NCI-H748 (cell line): ENCODE measurements at regions not wholly inside any gene's neighbourhood (a gene's known extent, or its start where the extent isn't known, plus 50 kb on each side); places are given as distances from the start of the nearest gene placed in this dataset.
"Not testable (repeated sequence)": the region's sequence is repeated elsewhere in the genome, so short reads cannot be mapped to it uniquely, and the experiment has no call there.

Source experiments
- DNase-seq: peaks from one replicate; lab custom pipeline; 2025; ENCODE audit not compliant: unreplicated experiment; lab: John Stamatoyannopoulos, UW

DNA sequence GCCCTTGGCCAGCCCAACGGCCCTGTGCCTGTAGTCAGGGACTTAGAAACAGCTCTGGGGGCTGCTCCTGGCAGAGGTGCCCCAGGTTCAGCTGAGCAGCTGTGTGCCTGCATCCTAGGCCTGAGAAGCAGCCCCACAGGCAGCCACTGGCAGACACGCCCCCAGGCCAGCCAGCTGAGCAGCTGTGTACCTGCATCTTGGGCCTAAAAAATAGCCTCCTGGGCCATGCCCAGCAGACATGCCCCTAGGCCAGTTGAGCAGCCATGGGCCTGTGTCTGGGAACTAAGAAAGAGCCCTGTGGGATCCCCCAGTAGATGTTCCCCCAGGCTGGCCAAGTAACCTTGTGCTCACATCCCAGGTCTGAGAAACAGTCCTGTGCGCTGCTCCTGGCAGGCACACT, 64.0 kb downstream of the TBR1 start:
- no peak for DNase-seq

DNA sequence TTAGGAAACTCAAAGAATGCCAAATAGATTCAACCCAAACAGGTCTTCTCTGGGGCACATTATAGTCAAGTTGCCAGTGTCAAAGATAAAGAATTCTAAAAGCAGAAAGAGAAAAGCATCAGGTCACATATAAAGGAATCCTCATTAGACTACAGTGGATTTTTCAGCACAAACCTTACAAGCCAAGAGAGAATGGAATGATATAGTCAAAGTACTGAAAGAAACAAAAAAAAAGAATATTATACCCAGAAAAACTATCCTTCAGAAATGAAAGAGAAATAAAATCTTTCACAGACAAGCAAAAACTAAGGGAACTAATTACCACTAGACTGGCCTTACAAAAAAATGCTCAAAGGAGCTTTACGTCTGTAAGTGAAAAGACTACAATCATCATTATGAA, 65.5 kb downstream of the TBR1 start:
- DNase-seq = no peak

DNA sequence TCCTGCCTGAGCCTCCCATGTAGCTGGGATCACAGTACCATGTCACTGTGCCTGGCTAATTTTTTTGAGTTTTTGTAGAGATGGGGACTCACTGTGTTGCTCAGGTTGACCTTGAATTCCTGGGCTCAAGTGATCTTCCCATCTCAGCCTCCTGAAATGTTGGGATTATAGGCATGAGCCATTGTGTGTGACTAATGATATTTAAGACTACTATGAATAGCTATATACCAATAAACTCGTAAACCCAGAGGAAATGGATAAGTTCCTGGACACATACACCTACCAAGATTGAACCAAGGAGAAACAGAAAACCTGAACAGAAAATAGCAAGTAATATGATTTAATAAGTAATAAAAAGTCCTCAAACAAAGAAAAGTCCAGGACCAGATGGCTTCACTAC, 68.0 kb downstream of the TBR1 start:
- no peak for DNase-seq

DNA sequence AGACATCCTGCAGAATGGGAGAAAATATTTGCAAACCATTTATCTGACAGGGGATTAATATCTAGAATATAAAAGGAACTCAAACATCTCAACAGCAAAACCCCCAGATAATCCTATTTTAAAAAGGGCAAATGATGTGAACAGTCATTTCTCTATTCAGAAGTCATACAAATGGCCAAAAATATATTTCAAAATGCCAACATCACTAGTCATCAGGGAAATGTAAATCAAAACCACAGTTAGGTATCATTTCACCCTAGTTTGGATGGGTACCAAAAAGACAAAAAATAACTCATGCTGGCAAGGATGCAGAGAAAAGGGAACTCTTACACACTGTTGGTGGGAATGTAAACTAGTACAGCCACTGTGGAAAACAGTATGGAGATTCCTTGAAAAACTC, 70.0 kb downstream of the TBR1 start:
- DNase-seq = no peak

DNA sequence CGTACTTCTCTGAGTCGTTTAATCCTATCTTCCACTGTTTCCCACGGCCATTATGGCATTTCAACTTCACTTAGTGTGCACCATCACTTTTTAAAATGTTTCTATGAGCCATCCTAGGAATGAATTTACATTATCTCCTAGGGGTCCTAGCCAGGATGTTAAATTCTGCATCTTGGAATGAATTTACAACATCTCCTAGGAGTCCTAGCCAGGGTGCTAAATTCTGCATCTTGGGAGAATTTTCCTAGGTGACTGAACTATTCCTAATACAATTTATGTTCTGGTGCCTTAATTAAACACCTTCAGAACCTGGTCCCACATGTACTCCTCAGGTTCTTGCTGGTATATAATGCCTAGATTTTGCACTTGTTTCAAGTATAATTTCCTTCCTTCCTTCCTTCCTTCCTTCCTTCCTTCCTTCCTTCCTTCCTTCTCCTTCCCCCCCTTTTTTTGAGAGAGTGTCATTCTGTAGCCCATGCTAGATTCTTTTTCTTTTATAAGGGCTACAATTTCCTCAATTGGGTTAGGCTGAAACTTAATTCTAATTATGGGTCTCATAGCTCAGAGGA, 72.1 kb downstream of the TBR1 start:
- no peak for DNase-seq

DNA sequence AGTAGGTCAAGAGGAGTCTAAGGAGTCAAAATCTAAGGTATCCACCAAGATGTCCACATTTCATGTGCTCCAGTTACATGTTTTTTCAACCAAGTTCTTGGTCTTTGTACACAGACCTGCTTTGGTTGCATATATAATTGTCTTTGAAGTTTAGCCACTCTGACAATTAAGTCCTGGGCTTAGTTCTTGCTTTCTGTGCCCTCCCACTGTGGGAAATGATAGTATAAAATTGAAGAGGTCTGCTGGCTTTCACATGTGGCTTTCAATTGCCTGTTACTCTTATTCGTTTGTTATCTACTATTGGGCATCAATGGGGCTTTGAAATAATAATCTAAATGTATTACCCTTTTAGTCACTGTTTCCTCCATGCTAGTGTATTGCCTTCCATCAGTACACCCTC, 72.8 kb downstream of the TBR1 start:
- no peak for DNase-seq

DNA sequence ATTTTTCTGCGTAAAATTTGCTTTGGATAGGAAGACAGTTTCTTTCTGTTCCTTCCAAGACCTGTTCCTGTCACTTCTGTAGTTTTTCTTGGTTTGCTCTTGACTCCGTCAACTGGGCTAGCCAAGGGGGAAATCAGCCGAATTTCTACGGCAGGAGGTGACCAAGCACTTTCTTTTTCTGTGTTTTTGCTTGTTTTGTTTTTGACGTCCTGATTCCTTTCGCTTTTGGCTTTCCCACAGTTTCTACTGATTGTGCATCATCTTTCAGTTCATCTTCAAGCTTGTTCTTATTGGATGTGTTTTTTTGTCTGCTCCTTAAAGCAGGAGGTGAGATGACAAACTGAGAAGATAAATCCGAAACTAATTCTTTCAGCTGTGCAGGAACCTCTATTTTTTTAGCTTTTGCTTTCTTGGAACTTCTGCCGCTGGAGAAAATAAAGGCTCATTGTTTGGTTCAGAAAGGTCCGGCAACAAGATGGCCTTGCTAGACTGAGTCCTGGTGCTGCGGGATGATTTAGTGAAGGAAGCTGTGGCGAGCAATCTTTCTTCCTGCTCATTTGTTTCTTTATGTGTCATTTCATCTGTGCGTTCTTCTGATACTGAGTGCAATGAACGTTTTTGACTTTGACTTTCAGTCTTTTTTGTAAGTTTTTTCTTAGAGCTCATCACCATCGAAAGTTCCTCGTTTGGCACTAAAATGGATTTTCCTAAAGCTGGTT, 85.0 kb downstream of the TBR1 start:
- DNase-seq = not testable (repeated sequence)

DNA sequence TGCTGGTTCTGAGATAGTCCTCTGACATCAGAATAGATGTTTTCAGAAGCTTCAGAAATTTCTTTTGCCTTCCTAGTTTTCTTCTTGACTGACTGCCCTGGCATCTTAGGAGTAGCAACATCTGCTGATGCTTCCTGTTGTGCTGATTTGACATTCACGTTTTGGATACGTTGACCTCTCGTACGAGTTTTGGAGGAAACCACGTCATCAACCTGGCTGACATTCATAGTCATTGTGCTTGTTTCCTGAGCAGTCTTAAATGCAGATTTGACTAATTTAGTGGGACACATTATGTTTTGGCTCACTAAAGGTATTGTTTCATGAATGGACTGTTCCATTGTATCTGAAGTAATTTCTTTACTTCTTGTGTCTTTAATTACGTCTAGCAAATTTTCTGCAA, 86.2 kb downstream of the TBR1 start:
- DNase-seq = not testable (repeated sequence)

DNA sequence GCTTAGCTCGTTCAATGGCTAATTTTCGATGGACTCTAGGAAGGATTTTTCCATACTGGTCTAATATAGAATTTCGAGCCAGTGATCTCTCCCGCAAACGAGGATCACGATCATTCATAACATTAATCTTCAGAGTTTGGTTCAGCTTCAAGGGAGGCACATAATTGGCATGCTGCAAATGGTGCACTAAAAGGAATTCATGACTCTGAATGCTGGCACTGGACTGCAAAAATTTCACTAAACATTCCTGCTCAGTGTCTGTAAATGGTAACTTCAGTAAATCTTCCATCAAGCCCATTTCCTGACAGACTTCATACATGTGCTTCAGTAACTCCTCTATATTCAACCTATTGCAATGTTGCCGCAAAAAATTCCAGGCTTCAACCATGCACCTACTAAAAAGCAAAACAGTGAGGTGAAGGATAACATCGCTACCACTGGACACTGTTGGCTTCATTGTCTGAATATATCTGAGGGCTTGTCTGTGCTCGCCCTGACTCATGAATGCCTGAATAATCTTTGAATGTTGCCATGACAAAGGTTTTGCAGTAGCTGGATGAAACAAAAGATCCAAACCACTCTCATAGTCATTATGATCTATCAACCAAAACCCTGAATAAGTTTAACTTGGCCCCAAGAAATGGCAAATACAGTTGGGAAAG, 88.7 kb downstream of the TBR1 start:
- peak; percentile 53 for DNase-seq

DNA sequence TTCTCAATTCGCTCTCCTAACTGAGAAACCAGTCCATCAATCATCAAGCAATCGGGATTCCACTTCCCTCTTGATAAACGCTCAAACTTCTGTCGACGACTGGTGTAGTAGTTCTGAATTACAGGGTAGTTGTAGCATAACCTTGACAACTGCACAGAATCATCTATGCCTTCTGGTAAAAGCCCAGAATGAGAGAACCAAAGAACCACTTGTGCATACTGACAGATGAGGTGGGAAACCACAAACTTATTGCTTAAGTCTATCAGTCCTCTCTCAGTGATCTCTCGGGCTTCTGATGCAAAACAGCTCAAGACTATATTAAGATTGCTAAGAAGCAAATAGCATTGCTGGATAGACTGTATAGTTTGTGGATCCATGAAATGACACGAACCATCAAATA, 89.4 kb downstream of the TBR1 start:
- not testable (repeated sequence) for DNase-seq

DNA sequence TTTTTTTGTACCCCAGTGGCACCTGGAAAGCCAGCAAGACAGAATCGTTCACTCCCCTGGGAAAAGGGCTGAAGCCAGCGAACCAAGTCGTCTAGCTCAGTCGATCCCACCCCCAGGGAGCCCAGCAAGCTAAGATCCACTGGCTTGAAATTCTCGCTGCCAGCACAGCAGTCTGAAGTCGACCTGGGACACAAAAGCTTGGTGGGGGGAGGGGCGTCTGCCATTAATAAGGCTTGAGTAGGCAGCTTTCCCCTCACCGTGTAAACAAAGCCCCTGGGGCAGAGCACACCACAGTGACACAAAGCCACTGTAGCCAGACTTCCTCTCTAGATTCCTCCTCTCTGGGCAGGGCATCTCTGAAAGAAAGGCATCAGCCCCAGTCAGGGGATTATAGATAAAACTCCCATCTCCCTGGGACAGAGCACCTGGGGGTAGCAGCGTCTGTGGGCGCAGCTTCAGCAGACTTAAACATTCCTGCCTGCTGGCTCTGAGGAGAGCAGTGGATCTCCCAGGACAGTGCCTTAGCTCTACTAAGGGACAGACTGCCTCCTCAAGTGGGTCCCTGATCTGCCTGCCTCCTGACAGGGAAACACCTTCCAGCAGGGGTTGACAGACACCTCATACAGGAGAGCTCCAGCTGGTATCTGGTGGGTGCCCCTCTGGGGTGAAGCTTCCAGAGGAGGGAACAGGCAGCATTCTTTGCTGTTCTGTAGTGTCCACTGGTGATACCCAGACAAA, 97.4 kb downstream of the TBR1 start:
- not testable (repeated sequence) for DNase-seq

DNA sequence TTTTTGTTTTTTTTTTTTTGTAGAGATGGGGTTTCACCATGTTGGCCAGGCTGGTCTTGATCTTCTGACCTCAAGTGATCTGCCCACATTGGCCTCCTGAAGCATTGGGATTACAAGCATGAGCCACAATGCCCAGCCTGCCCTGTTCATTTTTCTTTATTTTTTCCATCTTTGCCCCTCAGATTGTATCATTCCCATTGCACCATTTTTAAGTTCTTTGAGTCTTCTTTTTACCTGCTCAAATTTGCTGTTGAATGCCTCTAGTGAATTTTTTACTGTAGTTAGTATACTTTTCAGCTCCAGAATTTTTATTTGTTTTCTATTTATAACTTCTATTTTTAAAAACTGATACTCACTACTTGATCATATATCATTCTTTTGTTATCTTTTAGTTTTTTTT, 101.4 kb upstream of the SLC4A10 start:
- DNase-seq = no peak

DNA sequence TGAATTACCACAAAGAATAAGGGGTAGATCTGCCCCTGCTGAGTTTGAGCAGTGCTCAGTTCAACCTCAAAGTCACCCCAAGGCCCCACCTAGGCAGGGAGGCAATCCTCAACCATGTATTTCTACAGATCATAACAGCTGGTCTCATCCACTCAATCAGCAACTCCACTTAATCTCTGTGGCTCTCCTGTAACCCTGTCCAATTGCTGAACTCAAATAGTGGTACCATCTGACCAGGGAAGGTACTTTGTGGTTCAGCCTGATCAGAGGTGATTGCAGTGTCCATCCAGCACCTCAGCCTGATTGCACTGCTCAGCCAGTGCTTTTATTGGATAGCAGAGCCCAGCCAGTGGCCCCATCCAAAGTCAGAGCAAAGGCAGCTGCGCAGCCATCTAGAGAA, 91.0 kb upstream of the SLC4A10 start:
- no peak for DNase-seq

DNA sequence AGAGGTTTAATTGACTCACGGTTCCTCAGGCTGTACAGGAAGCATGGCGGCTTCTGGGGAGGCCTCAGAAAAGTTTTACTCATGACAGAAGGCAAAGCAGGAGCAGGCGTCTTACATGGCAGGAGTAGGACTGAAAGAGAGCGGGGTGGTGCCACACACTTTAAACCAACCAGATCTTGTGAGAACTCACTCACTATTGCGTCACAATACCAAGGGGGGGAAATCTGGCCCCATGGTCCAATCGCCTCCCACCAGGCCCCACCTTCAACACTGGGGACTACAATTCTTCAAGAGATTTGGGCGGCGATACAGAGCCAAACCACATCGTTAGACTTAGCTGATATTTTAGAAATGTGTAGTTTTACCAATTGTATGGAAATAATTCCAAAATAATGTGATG, 77.6 kb upstream of the SLC4A10 start:
- no peak for DNase-seq

DNA sequence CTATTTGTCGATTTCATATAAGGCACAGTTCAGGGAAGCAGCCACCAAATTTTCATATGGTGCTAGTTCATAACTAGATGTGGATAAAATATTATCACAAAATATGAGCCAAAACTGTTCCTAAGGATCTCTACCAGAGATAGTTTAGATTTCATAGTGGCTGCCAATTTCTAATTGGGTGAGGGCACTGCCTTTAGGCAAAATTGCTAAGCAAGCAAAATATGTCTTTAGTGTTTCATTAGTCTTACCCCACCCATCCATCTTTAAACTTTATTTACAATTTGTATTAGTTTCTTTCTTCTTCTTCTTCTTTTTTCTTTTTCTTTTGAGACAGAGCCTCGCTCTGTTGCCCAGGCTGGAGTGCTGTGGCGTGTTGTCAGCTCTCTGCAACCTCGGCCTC, 77.1 kb upstream of the SLC4A10 start:
- DNase-seq = no peak

DNA sequence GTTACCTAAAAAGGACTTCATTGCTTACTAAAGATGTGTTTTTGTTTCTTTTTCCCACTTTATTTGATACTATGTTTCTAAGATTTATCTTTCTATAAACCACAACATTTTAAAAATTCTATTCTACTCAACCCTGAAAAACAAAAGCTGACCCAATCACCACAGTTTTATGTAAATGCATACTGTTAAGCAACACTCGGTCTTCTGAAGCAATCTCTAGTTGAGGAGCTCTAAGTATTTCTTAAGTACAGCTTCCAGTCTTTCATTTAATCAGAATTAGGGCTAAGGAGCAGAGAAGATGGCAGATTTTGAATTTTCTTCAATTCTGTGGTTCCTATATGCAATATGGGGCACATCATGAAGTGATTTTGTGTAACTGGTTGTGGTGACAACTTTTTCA, 72.2 kb upstream of the SLC4A10 start:
- no peak for DNase-seq

DNA sequence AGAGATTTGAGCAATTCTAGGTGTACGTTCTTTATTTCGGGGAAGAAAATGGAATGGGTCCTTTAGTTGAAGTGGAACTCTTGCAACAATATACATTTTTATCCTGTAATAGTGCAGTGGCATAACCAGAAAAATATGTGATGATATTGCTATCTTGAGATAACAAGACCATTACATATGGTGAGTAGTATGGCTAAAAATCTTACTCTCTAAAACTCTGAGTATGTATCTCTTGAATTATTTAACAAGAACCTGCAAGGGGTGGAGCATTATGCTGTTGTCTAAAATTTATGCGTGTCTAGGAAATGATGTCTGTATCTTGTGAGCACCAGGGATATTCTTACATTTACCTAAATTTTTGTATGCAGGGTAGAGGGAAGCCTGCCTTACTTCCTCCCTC, 68.4 kb upstream of the SLC4A10 start:
- no peak for DNase-seq

DNA sequence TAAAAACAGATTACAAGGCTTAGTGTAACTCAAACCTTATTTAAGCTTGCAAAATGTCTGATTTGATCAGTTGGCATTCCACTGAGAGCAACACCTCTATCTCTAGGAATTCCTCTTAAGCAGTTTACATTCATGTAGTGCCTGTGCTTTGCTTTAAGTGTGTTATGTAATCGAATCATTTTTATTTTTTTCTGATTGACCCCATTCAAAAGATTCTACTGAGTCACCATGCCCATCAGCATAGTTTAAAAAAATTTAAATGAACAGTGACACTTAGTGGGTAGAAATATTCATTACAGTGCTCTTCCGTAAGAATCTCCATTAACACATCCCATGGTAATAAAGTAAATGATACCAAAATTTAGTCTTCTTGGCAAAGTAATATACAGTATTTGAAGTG, 67.8 kb upstream of the SLC4A10 start:
- DNase-seq = no peak

DNA sequence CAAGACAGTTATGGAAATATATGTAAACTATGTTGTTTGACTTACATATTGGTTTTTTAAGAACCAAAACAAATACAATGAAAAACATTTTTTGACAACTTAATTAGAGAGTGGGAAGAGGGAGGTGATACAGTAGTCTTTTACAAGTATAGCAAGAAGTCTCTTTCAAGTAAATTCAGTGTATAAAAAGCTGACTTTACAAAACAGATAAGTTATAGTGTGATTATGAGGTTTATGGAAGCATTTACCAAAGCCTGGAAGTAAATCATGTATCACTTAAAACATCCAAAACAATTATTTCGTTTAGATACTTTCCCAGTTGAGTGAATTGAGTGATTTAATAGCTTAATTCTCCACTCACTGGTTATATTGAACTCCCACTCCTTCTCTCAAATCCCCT, 66.7 kb upstream of the SLC4A10 start:
- no peak for DNase-seq

DNA sequence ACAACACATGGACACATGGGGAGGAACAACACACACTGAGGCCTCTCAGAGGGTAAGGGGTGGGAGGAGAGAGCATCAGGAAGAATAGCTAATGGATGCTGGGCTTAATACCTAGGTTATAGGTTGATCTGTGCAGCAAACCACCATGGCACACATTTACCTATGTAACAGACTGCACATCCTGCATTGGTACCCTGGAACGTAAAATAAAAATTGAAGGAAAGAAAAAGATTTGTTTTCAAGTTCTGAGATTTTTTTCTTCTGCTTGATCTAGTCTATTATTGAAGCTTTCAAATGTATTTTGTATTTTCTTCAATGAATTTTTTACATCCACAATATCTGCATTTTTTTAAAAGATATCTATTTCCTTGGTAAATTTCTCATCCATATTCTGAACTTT, 59.3 kb upstream of the SLC4A10 start:
- DNase-seq = no peak

DNA sequence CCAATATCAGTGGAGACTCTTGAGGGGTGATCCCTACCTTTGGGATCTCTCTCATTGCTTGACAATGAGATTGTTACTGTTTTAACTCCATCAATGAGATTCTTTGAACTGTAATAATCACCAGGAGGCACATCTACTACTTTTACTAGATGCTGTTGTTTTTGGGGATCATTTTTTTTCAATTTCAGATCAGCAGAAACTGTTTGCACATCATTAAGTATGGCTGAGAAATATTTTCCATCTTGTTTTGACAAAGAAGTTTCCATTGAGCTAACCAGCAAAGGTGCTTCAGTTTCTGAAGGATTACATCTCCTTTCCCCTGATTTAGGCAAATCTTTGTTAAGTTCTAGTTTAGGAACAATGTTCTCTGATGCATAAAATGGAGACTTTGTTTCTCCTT, 54.8 kb upstream of the SLC4A10 start:
- DNase-seq = no peak
